ENCODE measurements at regions not wholly inside any gene's neighbourhood (a gene's known extent, or its start where the extent isn't known, plus 50 kb on each side); places are given as distances from the start of the nearest gene placed in this dataset.
"Not testable (repeated sequence)": the region's sequence is repeated elsewhere in the genome, so short reads cannot be mapped to it uniquely, and the experiment has no call there.

- not testable (repeated sequence) for TF ChIP-seq POLR2A, CTCF, POLR2AphosphoS5 (IDR thresholded peaks at IDR 0.05)
Observed at GRCh38 chr6:6459963-6460362, 128.6 kb upstream of the LY86 start.
